CD4-positive, alpha-beta T cell treated with Interleukin-4 for 1 hour (primary cell): ENCODE measurements at regions not wholly inside any gene's neighbourhood (a gene's known extent, or its start where the extent isn't known, plus 50 kb on each side); places are given as distances from the start of the nearest gene placed in this dataset.

Experiments
- DNase-seq, 2 donors: peaks; one replicate each; pipeline ENCODE4 v3.0.0-alpha.2; 2020 to 2022

- DNase-seq = no peak
Measured at GRCh38 chr1:234708700-234709395, 98.9 kb upstream of the IRF2BP2 start.

GRCh38 chr1:234707641-234708040, 97.7 kb upstream of the IRF2BP2 start:
- DNase-seq = peak in 1 of 2 donors; percentile 28

GRCh38 chr1:234706931-234707330, 97.0 kb upstream of the IRF2BP2 start:
- no peak for DNase-seq

- DNase-seq = no peak
Measured at GRCh38 chr1:234706199-234706598, 96.2 kb upstream of the IRF2BP2 start.

GRCh38 chr1:234705615-234706014, 95.6 kb upstream of the IRF2BP2 start:
- DNase-seq = no peak

- no peak for DNase-seq
Measured at GRCh38 chr1:234704106-234704887, 94.3 kb upstream of the IRF2BP2 start.

- DNase-seq = no peak
Measured at GRCh38 chr1:234702342-234703000, 92.5 kb upstream of the IRF2BP2 start.

GRCh38 chr1:234701737-234702341, 91.9 kb upstream of the IRF2BP2 start:
- DNase-seq = no peak

- DNase-seq = peak in 1 of 2 donors; percentile 5
Measured at GRCh38 chr1:234699795-234700665, 90.1 kb upstream of the IRF2BP2 start.

GRCh38 chr1:234698686-234699085, 88.7 kb upstream of the IRF2BP2 start:
- no peak for DNase-seq

- no peak for DNase-seq
Measured at GRCh38 chr1:234697741-234698140, 87.8 kb upstream of the IRF2BP2 start.

- no peak for DNase-seq
Measured at GRCh38 chr1:234697015-234697414, 87.0 kb upstream of the IRF2BP2 start.

GRCh38 chr1:234696148-234696576, 86.2 kb upstream of the IRF2BP2 start:
- no peak for DNase-seq

- DNase-seq = no peak
Measured at GRCh38 chr1:234694661-234695060, 84.7 kb upstream of the IRF2BP2 start.

GRCh38 chr1:234692966-234693580, 83.1 kb upstream of the IRF2BP2 start:
- DNase-seq = no peak

GRCh38 chr1:234691567-234691966, 81.6 kb upstream of the IRF2BP2 start:
- peak in 1 of 2 donors; percentile 27 for DNase-seq

GRCh38 chr1:234690872-234691271, 80.9 kb upstream of the IRF2BP2 start:
- no peak for DNase-seq

GRCh38 chr1:234689236-234689635, 79.3 kb upstream of the IRF2BP2 start:
- DNase-seq = no peak

GRCh38 chr1:234687011-234687410, 77.0 kb upstream of the IRF2BP2 start:
- no peak for DNase-seq

- no peak for DNase-seq
Measured at GRCh38 chr1:234686035-234686434, 76.1 kb upstream of the IRF2BP2 start.

- DNase-seq = no peak
Measured at GRCh38 chr1:234684856-234685255, 74.9 kb upstream of the IRF2BP2 start.
